GM12878 (cell line): ENCODE measurements at regions not wholly inside any gene's neighbourhood (a gene's known extent, or its start where the extent isn't known, plus 50 kb on each side); places are given as distances from the start of the nearest gene placed in this dataset.

Experiments
- ATAC-seq: fragments of 200-7000 bp; cut with Tn5 transposase; 3 replicates; pipeline ENCODE4 v1.9.1; 2020; ENCODE audit warnings: mild to moderate bottlenecking, moderate library complexity
- BruUV-seq: library from RNA; stranded (reverse); fragments of 400-500 nt; replicated peaks from 2 replicates; lab custom pipeline; 2021; lab: Mats Ljungman, UMichigan
- CTCF ChIA-PET: fragments of 300-600 bp; sonication (Branson Sonifier 250); formaldehyde crosslinking; extraction: SDS; loops from one replicate; lab custom pipeline; 2021; ENCODE audit warnings: inconsistent platforms; lab: Yijun Ruan, JAX
- POLR2A ChIA-PET: fragments of 350-600 bp; formaldehyde crosslinking; extraction: SDS; loops from one replicate; lab custom pipeline; 2021; ENCODE audit warnings: inconsistent platforms; lab: Charles Lee
- RAD21 ChIA-PET: fragments of 300-600 bp; sonication (Branson Sonifier 250); formaldehyde crosslinking; loops from one replicate; lab custom pipeline; 2023; ENCODE audit warnings: antibody characterized with exemption; ENCODE audit not compliant: unreplicated experiment; lab: Charles Lee
- SMC1A ChIA-PET: fragments of 300-600 bp; sonication (Branson Sonifier 250); formaldehyde crosslinking; loops from one replicate; lab custom pipeline; 2023; ENCODE audit not compliant: unreplicated experiment, uncharacterized antibody; lab: Charles Lee
- DNase-seq: peaks from one replicate; pipeline ENCODE4 v3.0.0-alpha.2; 2011; ENCODE audit warnings: low read depth, low spot score
- FAIRE-seq: peaks from 3 replicates; lab custom pipeline; 2011; peaks lifted over from hg19 to GRCh38; lab: Jason Lieb, UNC
- H2AFZ ChIP-seq: 2 replicates; pipeline ENCODE4 v1.6.0; 2011; ENCODE audit warnings: low read depth, low read length, control low read depth; ENCODE audit not compliant: control insufficient read depth
- H3K27ac ChIP-seq: 2 replicates; pipeline ENCODE4 v1.5.1; 2011; ENCODE audit warnings: control low read depth; ENCODE audit not compliant: control insufficient read depth, insufficient read depth
- H3K27me3 ChIP-seq, 2 experiments: replicated peaks in 1 of 2; 2 replicates each; pipeline versions ENCODE4 v1.6.0 to v1.6.1; 2011; ENCODE audit warnings: low read length in 1 of 2; ENCODE audit not compliant: control insufficient read depth in 2 of 2, insufficient read depth in 2 of 2
- H3K36me3 ChIP-seq, 2 experiments: 2 replicates each; pipeline ENCODE4 v1.5.1; 2011; ENCODE audit warnings: low read length in 1 of 2; ENCODE audit not compliant: control insufficient read depth in 2 of 2, insufficient read depth in 2 of 2
- H3K4me1 ChIP-seq: 2 replicates; pipeline ENCODE4 v1.6.1; 2011; ENCODE audit warnings: mild to moderate bottlenecking, low read length, moderate library complexity, mixed read lengths; ENCODE audit not compliant: control insufficient read depth, insufficient read depth
- H3K4me2 ChIP-seq: 2 replicates; pipeline ENCODE4 v1.6.0; 2011; ENCODE audit warnings: control low read depth; ENCODE audit not compliant: control insufficient read depth, insufficient read depth
- H3K4me3 ChIP-seq: fragments of 200-600 bp; sonication (generic); 2 replicates; pipeline ENCODE4 v1.5.1; 2016
- H3K79me2 ChIP-seq: 2 replicates; pipeline ENCODE4 v1.6.0; 2011; ENCODE audit warnings: low read length; ENCODE audit not compliant: control insufficient read depth, insufficient read depth
- H3K9ac ChIP-seq: 2 replicates; pipeline ENCODE4 v1.8.0; 2011; ENCODE audit warnings: low read length, control low read depth, mixed read lengths; ENCODE audit not compliant: control insufficient read depth, insufficient read depth
- H3K9me3 ChIP-seq: replicated peaks from 3 replicates; pipeline ENCODE4 v1.5.1; 2011; ENCODE audit warnings: mild to moderate bottlenecking, low read length; ENCODE audit not compliant: control insufficient read depth, insufficient read depth
- H4K20me1 ChIP-seq: 2 replicates; pipeline ENCODE4 v1.6.0; 2011; ENCODE audit not compliant: control insufficient read depth, insufficient read depth
- CHD1 ChIP-seq: IDR thresholded peaks from 2 replicates; pipeline ENCODE4 v1.6.1; 2012; ENCODE audit warnings: low read depth, low read length, improper control_type of control experiment
- HDGF ChIP-seq: fragments of 450-650 bp; IDR thresholded peaks from 2 replicates; pipeline ENCODE4 v1.6.1; 2016; ENCODE audit warnings: antibody characterized with exemption
- PML ChIP-seq: IDR thresholded peaks from 2 replicates; pipeline ENCODE4 v1.6.1; 2012; ENCODE audit warnings: low read length, inconsistent platforms
- ZNF207 ChIP-seq: fragments of 450-650 bp; IDR thresholded peaks from 2 replicates; pipeline ENCODE4 v1.6.1; 2014; ENCODE audit warnings: antibody characterized with exemption, mild to moderate bottlenecking, borderline replicate concordance
- ZNF274 ChIP-seq: IDR thresholded peaks from one replicate; pipeline ENCODE4 v1.8.0; 2011; ENCODE audit not compliant: insufficient read length, insufficient read depth
- ZNF592 ChIP-seq: fragments of 450-650 bp; IDR thresholded peaks from 2 replicates; pipeline ENCODE4 v1.6.1; 2017; ENCODE audit warnings: mild to moderate bottlenecking, moderate library complexity
- WGBS: methylation state at CpG from one replicate; pipeline ENCODE4 v1.1.6; 2016; ENCODE audit warnings: low lambda C conversion rate; ENCODE audit not compliant: insufficient replicate concordance, insufficient coverage; ENCODE audit errors: missing lambda C conversion rate; 5-methylcytosine and 5-hydroxymethylcytosine counted together
- in situ Hi-C: fragments of 300-500 bp; cut with MboI; formaldehyde crosslinking; loops from 9 replicates; pipeline ENCODE4 v1.14.3; 2018; ENCODE audit warnings: mixed read lengths
- intact Hi-C: fragments of 100-400 bp; cut with micrococcal nuclease; formaldehyde crosslinking; loops from one replicate; pipeline ENCODE4 v1.14.2; 2022; ENCODE audit not compliant: unreplicated experiment

GRCh38 chr2:149928011-149928410 is 340.4 kb upstream of the MMADHC start (continued):
- no peak for TF ChIP-seq ZNF592
- no peak for TF ChIP-seq ZNF274
- TF ChIP-seq HDGF, result no peak
- no peak for TF ChIP-seq PML
- TF ChIP-seq, all 136 proteins: peak for 0

GRCh38 chr2:149926149-149926548 is 338.6 kb upstream of the MMADHC start:
- no peak overlapping the region for H2AFZ ChIP-seq
- no peaks in the 10 kb centered on the region for H4K20me1 ChIP-seq
- H3K27me3 ChIP-seq, result no peaks in the 10 kb centered on the region
- H3K9ac ChIP-seq, result no peak overlapping the region
- no peak overlapping the region for H3K4me2 ChIP-seq
- no peaks in the 10 kb centered on the region for H3K79me2 ChIP-seq
- POLR2A ChIA-PET, result interaction anchor here (0.6 kb wide), 1 partner anchor 28 kb away, joined by 3 read pairs; no protein-coding TSS in a partner anchor
- intact Hi-C loops (no loop called here), in situ Hi-C loops (no loop called here)
- H3K4me1 ChIP-seq, result no peaks in the 10 kb centered on the region
- RAD21 ChIA-PET, result no interaction called here
- SMC1A ChIA-PET, result no interaction called here
- H3K4me3 ChIP-seq, result no peak overlapping the region
- no peak for DNase-seq
- BruUV-seq, result no TSS peak
- 18% methylated on average over 2 of the region's 2 CpGs for WGBS
- CTCF ChIA-PET, result interaction anchor here (1.2 kb wide), 1 partner anchor 18 kb away, joined by 3 read pairs; no protein-coding TSS in a partner anchor
- H3K36me3 ChIP-seq, result no peaks in the 10 kb centered on the region
- no peak for FAIRE-seq
- no peak overlapping the region for H3K27ac ChIP-seq
- TF ChIP-seq CHD1 (no peak), ZNF207 (no peak)
- no peaks in the 10 kb centered on the region for H3K9me3 ChIP-seq
- ATAC-seq, result no peak
